GM18909 (cell line): ENCODE measurements at regions not wholly inside any gene's neighbourhood (a gene's known extent, or its start where the extent isn't known, plus 50 kb on each side); places are given as distances from the start of the nearest gene placed in this dataset.
"Not testable (repeated sequence)": the region's sequence is repeated elsewhere in the genome, so short reads cannot be mapped to it uniquely, and the experiment has no call there.

Experiments
- ATAC-seq: cut with Tn5 transposase; IDR thresholded peaks from one replicate; pipeline ENCODE4 v1.9.1; 2021; ENCODE audit warnings: mild to moderate bottlenecking; ENCODE audit not compliant: unreplicated experiment, poor library complexity

DNA sequence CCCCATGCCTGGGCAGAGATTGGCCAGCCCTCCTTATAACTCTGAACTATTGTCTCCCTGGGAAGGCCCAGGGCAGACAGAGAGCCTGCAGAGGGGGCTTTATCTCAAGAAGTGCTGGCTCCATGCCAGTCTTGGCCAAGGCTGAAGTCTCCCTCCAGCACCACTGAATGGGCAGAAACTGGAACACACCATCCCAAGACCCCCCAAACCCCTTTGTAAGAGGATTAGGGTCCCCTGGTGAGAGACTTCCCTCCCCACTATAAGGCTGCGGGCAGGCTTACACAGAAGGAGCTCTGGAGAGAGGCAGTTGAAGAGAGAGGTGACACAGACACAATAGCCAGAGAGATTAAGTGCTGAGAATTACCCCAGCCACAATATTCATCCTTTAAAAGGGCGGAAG is 97.2 kb downstream of the NAV1 start:
- no peak for ATAC-seq

DNA sequence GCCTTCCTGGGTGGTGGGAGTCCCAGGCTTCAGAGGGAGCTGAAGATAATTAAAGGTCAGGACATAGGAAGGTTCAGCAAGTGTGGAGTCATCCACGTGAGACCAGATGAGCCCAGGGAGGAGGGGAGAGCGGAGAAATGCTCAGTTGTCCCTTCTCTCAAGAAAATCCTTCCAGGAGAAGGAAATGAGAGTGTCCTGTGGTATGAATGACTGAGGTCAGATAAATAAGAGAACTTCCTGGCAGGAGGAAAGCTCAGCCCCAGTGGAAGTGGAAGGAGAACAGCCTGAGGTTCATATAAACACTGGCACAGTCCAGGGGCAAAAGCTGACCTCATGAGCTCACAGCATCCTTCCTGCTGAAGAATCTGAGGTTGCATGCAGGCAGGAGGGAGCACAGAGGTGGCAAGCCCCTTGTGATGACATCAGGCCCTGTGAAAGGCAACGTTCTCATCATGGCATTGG is 97.6 kb downstream of the NAV1 start:
- ATAC-seq = no peak

DNA sequence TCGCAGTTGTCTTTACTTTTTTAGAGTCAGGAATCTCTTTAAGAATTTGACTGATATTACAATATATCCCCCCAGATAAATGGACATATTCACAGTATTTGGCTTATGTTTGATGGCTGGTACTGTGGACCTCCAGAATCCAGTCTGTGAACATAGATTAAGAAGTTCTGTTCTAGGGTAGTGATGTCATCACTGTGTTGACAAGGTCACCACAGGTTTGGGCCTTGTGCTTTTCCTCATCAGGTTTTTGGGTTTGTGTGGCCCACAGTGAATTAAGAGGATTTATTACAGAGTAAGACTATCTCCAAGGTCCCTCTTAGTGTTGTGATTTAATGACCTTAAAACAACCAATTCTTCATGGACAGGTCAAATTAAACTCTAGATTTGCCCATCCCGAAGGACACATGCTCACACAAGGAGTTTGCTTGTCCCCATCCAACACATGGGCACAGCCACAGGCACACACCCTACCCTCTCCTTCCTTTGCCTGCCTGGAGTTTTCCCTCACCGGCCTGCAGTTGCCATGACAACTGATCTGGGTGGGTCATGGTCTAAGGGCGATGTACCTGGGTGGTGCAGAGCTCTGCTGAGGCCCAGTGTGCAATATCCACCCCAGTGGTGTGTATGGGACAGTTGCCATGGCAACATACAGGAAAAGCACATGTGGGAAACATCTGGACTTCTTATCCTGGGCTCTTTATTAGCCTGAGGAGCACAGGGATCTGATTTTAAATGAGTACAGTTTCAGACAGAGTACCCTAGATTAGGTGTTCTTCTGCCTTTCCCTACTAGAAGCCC is 98.6 kb downstream of the NAV1 start:
- no peak for ATAC-seq

DNA sequence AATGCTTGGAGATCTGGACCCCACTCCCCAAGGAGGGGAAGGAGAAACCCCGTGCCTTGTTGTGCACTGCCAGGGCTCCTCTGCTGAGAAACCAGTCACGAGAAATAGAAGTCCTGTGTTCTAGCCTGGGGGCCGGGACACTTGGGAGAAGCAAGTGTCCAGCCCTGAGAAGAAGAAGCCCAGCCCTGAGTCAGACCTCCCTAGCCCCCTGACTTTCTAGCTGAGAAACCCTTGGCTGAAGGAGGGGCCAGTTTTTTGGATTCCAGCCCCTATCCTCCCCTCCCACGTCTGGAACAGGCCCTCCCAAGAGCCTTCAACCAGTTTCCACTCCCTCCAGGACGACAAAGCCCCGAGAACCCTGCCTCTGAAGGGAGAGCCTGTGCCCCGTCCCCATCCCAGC is 100.5 kb downstream of the NAV1 start:
- ATAC-seq = no peak

DNA sequence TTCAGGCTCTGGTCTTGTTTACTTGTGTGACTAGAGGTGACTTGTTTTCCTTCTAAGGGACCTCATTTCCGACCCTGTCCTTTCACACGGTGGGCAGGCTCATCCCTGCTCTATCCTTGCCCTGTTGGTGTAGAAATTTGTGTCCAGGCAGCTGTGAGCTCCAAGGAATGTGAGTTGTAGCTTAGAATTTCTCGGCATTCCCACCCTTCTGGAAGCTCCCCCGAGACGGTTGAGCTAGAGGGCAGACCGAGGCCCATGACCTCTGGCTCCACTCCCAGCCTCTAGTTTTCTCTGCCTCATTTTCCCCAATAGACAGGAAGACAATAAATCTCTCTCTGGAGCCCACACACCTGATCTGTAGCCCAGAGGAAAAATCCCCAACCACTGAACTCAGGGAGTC is 100.9 kb downstream of the NAV1 start:
- no peak for ATAC-seq

DNA sequence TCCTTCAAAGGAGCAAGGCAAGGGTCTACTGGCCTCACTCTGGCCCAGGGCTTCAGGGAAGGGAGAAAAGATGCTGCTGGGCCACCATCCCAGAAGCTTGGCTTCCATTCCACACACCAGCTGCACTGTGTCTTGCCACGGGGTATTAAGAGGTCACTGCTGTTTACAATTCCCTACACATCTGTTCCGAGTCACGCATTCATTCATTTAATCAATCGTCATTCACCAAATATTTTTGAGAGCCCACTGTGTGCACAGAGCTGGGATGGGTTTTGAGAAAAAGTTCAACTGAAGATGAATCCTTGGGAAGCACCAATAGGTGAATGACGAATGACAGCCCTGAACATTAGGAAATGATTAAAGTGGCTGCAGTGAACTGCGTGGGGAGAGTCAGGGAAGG is 101.7 kb downstream of the NAV1 start:
- ATAC-seq = no peak

DNA sequence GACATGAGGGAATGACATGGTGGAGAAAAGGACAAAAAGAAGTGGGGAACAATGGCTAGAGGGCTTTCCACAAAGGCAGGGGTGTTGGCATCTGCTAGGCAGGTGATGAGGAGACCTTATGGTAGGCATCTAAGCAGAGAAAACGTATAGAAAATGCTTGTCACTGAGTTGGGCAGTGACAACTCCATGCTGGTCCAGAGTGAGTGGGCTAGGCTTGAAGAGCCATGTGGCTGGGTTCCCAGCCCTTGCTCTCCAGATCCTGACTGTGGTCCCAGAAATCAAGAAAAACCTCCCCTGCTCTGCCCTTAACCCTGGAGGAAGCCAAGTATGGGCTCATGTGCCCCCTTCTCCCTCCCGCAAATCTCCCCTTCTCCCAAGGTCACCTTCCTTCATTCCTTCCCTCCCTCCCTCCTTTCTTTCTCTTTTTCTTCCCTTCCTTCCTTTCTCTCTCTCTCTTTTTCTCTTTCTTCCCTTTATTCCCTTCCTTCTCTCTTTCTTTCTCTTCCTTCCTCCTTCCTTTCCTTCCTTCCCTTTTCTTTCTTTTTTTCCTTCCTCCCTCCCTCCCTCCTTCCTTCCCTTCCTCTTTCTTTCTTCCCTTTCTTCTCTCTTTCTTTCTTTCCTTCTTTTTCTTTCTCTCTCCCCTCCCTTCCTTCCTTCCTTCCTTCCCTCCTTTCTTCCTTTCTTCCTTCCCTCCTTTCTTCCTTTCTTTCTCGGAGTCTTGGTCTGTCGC is 102.8 kb downstream of the NAV1 start:
- ATAC-seq = no peak

DNA sequence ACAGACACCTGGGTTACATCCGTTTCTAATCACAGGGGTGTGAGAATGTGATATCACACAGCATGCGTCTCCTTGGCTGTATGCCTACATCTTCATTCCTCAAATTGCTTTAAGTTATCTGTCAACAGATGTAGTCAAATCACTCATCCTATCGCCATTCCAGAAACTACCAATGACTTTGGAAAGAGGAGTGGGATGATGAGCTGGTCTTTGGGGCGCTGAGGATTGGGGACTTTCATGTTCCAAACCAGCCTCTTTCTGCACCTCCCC is 104.8 kb downstream of the NAV1 start:
- no peak for ATAC-seq

DNA sequence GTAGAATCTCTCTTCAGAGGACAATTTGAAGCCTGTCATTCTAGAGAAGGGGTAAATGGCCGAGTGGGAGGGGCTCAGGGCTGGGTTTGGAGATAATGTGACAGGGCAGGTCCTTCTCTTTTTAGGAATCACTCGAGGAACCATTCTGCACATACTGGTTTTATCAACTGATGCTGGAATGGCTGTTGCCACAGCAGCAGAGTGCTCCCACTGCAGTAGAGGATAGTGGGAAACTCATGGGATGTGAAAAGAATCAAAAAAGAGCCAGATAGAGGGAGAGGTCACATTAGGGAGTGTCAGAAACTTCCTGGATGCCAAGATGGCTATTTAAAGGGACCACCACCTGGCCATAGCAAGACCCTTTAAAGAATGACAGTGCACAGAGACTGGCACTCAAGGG is 105.3 kb downstream of the NAV1 start:
- ATAC-seq = no peak

DNA sequence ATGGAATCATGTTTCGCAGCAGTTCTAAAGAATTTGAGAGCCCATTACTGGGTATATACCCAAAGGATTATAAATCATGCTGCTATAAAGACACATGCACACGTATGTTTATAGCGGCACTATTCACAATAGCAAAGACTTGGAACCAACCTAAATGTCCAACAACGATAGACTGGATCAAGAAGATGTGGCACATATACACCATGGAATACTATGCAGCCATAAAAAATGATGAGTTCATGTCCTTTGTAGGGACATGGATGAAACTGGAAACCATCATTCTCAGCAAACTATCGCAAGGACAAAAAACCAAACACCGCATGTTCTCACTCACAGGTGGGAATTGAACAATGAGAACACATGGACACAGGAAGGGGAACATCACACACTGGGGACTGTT is 106.1 kb downstream of the NAV1 start:
- not testable (repeated sequence) for ATAC-seq

DNA sequence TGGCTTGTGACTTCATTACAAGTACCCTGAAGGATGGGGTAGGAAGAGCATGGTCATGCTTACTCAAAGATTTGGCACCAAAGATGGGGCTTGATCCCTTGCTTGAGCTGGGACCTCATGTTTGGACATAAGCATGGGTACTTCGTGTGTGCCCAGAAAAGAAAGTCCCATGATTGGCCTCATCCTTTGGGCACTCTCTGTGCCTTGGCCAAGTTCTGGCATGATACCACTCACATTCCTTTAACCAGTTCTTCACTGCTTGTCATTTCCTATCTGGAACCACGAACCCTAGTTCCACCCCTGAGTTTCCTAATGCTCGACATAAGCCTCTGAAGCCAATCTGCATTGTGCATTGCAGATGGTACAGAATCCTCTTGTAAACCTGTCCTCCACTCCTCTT is 107.0 kb downstream of the NAV1 start:
- ATAC-seq = no peak

DNA sequence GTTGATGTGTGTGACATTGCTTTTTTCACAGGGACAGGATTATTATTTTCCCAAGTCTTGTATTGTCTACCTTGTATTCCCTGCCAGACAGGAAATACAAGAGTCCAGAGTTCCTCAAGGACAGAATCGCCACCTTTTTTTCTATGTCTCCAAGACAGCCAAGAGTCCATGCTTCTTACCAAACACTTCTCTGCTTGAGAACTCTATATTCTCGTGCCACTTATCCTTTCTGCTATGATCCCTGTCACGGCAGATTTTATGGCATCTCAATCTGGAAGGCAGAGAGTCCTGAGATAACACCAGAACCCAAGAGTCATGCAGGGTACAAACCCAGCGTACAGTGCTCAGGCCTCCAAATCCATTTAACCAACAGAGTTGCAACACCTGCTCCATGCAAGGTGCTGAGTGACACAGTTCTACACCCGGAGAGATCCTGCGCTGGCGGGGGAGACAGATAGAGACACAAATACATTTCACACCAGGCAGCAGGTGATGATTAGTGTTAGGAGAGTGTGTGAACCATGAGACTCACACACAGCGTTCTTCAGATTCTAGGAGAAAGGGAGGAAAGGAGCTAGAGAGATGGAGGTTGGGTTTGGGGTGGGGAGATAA is 107.6 kb downstream of the NAV1 start:
- ATAC-seq = no peak

DNA sequence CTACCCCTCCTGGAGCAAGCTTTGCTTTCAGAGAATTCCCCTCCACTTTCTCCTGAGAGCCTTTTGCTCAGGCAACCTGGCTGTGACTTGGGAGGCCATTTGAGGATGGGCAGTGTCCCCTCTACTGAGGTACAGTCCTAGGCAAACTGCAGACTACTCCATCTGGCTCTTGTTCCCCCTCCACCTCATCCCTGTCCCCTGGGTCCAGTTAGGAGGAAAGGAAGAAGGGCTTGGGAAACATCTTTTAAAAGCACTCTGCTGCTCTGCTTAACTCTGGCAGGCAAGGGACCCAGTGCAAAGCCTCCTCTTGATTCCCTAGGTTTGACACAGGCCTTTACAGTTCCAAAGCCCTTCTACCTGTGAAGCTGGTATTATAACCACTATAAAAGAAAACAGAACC is 108.2 kb downstream of the NAV1 start:
- ATAC-seq = no peak

DNA sequence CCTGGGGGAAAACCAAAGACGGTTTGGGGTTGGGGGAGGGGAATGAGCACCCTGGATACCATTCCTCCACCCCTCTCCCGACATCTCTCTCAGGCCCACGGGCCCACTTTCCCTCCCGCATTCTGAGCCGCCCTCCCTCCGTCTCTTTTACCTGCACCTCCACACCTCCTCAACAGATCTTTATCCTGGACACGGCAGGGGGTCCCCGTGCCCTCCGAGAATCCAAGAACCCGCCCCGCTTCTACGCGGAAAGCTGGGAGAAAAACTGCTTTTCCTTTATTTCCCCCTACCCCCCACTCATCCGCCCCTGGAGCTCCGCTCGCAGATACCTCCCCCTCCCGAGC is 108.8 kb downstream of the NAV1 start:
- no peak for ATAC-seq

DNA sequence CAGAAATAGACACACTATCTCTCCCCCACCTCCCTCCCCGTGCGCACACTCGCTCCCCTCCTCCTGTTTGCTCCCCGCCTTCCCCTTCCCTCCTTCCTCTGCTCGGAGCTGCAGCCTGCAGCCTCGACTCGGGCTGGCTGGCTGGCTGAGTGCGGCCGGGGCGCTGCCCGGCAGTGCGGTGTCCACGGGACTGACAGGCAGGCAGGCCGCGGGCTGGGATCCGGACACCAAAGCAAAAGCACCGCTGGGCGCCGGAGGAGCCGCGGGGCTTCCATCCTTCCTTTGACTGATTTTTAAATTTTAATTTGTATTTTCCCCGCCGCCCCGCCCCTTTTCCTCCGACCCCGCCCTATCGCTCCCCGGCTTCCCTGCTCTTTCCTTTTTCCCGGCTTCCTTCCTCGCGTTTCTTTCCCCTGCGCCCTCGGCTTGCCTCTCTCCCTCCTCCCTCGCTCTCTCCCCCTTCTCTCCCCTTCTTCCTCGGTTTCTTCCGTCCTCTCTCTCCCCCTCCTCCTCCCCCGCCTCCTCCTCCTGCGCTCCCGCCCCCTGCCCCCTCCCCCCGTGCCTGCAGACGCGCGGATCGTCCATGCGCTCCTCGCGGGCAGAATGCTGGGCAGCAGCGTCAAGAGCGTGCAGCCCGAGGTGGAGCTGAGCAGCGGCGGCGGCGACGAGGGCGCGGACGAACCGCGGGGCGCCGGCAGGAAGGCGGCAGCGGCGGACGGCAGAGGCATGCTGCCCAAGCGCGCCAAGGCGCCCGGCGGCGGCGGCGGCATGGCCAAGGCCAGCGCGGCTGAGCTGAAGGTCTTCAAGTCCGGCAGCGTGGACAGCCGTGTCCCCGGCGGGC is 109.4 kb downstream of the NAV1 start:
- ATAC-seq = no peak

DNA sequence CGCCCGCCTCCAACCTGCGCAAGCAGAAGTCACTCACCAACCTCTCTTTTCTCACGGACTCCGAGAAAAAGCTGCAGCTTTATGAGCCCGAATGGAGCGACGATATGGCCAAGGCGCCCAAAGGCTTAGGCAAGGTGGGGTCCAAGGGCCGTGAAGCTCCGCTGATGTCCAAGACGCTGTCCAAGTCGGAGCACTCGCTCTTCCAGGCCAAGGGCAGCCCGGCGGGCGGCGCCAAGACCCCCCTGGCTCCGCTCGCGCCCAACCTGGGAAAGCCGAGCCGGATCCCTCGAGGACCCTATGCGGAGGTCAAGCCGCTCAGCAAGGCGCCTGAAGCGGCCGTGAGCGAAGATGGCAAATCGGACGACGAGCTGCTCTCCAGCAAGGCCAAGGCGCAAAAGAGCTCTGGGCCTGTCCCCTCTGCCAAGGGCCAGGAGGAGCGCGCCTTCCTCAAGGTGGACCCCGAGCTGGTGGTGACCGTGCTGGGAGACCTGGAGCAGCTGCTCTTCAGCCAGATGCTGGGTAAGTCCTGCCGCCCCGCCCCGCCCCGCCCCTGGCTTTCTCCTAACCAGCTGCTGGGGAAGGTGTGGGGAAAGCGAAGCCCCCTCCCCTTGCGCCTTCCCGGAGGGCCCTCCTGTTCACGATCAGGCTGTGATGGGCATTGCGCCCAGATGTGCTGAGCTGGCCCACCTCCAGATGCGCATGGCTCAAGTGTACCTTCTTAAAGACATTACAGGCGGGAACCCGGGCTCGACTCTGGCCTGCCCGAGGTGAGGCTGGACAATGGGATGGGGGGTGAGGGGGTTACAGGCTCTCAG is 110.2 kb downstream of the NAV1 start:
- ATAC-seq = no peak

DNA sequence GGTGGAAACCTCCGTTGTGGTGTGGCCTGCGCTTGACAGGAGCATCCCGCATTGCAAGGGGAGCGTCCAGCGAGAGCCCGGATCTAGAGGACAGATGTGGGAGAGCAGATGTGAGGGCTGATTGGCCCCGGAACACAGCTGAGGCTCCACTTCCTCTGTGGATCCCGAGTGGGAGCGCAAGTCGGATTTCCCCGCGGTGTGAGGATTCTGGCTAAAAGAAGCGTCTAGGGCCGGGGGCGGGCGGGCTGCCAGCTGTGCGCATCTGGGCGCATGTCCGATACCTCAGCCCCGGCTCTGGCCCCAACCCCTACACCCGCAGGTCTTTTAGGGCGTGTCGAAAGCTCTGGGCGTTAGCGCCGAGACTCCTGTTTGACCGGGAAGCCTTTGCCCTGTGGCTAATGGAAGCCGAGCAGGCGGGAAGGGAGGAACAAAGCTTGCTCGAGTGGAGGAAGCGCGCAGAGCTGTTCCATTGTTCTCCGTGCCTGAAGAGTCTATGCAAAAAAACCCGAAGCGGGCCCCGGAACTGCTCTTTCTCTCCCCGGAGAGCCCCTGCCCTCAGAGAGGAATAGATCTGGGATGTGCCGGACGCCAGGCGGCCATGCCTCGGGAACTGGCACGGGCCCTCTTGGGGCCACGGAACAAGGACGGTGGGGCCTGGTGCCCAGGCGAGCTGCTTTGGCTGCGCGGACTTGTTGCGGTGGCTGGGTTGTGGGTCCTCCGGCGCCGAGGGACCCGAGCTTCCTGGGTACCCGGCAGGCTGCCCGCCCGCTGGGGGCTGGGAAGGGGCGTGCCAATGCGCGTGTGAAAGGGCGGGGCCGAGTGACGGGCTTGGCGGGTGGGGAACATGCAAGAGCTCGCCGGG is 111.1 kb downstream of the NAV1 start:
- ATAC-seq = no peak

DNA sequence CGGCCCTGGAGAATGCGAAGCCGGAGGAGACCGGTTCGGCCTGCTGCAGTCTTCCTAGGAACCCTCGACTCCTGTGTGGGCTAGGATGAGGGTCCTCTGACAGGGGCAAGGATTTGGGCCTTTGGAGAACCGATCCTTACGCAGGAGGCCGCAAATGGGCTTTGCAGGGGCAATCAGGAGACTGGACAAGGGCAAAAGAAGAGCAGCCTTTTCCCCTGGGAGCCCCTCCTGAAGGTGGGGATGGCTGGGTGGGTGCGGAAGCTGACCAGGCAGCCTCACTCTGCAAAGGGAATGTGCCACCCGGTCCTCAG is 111.7 kb downstream of the NAV1 start:
- ATAC-seq = no peak

DNA sequence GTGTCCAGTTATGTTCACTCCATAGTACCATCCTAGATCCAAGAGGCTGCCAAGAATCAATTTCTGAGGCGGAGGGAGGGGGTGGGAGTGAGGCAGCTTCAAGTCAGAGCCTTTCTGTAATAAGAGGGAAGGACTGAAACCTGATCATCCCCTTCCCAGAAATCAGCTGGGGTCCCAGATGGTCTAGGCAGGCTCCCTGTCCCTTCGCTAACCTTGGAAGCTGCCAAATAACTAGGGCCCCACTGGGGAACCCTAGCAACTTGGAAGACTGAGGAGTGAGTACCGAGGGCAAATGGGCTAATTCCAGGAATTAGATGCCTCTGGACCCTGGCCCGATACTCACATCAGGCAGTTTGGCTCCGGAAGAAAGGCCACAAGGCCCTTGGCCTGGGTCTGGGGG is 113.3 kb downstream of the NAV1 start:
- no peak for ATAC-seq
